PFSK-1 (cell line): ENCODE measurements at regions not wholly inside any gene's neighbourhood (a gene's known extent, or its start where the extent isn't known, plus 50 kb on each side); places are given as distances from the start of the nearest gene placed in this dataset.

Experiments
- POLR2AphosphoS5 ChIP-seq: IDR thresholded peaks from 2 replicates; pipeline ENCODE4 v1.6.1; 2012; ENCODE audit warnings: low read depth, mild to moderate bottlenecking, control low read depth, low read length, moderate library complexity
- SIN3A ChIP-seq: IDR thresholded peaks from 2 replicates; pipeline ENCODE4 v1.6.1; 2012; ENCODE audit warnings: mild to moderate bottlenecking, low read length, moderate library complexity, borderline replicate concordance; ENCODE audit not compliant: insufficient read depth
- TAF1 ChIP-seq: IDR thresholded peaks from 2 replicates; pipeline ENCODE4 v1.6.1; 2012; ENCODE audit warnings: low read length, control low read depth, borderline replicate concordance; ENCODE audit not compliant: insufficient read depth
- TF ChIP-seq, protein P1 (sequence below), 2 experiments: IDR thresholded peaks; 2 replicates each; pipeline versions ENCODE4 v1.6.1 to v1.8.0; 2011 to 2012; ENCODE audit warnings: low read depth in 2 of 2, low read length in 2 of 2, control low read depth in 1 of 2, inconsistent platforms in 1 of 2, mild to moderate bottlenecking in 1 of 2, moderate library complexity in 1 of 2; ENCODE audit not compliant: insufficient read depth in 1 of 2

DNA sequence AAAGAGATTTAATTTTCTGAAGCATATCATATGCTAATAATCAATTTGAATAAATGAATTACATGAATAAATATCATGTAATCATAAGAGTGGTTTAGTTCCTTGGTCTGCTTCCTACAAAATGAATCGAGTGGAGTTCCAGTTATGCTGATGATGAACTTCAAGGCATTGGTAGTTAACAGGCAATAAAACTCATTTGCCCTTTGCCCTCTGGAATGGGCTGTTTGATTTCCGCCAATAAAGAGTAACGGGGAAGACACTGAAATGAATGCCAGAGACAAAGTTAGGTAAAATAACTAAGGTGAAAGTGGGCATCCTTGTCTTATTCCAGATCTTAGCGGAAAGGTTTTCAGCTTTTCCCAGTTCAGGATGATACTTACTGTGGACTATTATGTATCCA lies 90.1 kb downstream of the C3orf38 start:
- no peak for TF ChIP-seq POLR2AphosphoS5
- no peak for TF ChIP-seq TAF1
- TF ChIP-seq SIN3A: no peak
- TF ChIP-seq, protein P1, sequence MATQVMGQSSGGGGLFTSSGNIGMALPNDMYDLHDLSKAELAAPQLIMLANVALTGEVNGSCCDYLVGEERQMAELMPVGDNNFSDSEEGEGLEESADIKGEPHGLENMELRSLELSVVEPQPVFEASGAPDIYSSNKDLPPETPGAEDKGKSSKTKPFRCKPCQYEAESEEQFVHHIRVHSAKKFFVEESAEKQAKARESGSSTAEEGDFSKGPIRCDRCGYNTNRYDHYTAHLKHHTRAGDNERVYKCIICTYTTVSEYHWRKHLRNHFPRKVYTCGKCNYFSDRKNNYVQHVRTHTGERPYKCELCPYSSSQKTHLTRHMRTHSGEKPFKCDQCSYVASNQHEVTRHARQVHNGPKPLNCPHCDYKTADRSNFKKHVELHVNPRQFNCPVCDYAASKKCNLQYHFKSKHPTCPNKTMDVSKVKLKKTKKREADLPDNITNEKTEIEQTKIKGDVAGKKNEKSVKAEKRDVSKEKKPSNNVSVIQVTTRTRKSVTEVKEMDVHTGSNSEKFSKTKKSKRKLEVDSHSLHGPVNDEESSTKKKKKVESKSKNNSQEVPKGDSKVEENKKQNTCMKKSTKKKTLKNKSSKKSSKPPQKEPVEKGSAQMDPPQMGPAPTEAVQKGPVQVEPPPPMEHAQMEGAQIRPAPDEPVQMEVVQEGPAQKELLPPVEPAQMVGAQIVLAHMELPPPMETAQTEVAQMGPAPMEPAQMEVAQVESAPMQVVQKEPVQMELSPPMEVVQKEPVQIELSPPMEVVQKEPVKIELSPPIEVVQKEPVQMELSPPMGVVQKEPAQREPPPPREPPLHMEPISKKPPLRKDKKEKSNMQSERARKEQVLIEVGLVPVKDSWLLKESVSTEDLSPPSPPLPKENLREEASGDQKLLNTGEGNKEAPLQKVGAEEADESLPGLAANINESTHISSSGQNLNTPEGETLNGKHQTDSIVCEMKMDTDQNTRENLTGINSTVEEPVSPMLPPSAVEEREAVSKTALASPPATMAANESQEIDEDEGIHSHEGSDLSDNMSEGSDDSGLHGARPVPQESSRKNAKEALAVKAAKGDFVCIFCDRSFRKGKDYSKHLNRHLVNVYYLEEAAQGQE (IDR thresholded peaks at IDR 0.05; ENCODE audit: insufficient read depth in 1 of 2, low read depth in 2 of 2, low read length in 2 of 2): no peak
